HG03103 (cell line): ENCODE measurements at regions not wholly inside any gene's neighbourhood (a gene's known extent, or its start where the extent isn't known, plus 50 kb on each side); places are given as distances from the start of the nearest gene placed in this dataset.

Experiments used
- ATAC-seq: cut with Tn5 transposase; IDR thresholded peaks from one replicate; pipeline ENCODE4 v1.9.1; 2021; ENCODE audit warnings: low read depth; ENCODE audit not compliant: unreplicated experiment

- peak; percentile 97 for ATAC-seq
Measured at GRCh38 chr3:16048435-16049318, 125.8 kb upstream of the GALNT15 start.

- no peak for ATAC-seq
Measured at GRCh38 chr3:16050641-16051467, 123.6 kb upstream of the GALNT15 start.

GRCh38 chr3:16051691-16052090 lies 122.8 kb upstream of the GALNT15 start:
- no peak for ATAC-seq

GRCh38 chr3:16052964-16053363 lies 121.5 kb upstream of the GALNT15 start:
- ATAC-seq: no peak

- ATAC-seq: no peak
Measured at GRCh38 chr3:16053794-16054193, 120.7 kb upstream of the GALNT15 start.

GRCh38 chr3:16055606-16056211 lies 118.8 kb upstream of the GALNT15 start:
- ATAC-seq: no peak

GRCh38 chr3:16056217-16056616 lies 118.3 kb upstream of the GALNT15 start:
- no peak for ATAC-seq

- no peak for ATAC-seq
Measured at GRCh38 chr3:16058521-16058920, 116.0 kb upstream of the GALNT15 start.

- no peak for ATAC-seq
Measured at GRCh38 chr3:16059081-16059537, 115.4 kb upstream of the GALNT15 start.

- ATAC-seq: no peak
Measured at GRCh38 chr3:16059711-16060357, 114.6 kb upstream of the GALNT15 start.

GRCh38 chr3:16060358-16060852 lies 114.1 kb upstream of the GALNT15 start:
- no peak for ATAC-seq

GRCh38 chr3:16060945-16061344 lies 113.5 kb upstream of the GALNT15 start:
- no peak for ATAC-seq

GRCh38 chr3:16061491-16061890 lies 113.0 kb upstream of the GALNT15 start:
- no peak for ATAC-seq

- ATAC-seq: no peak
Measured at GRCh38 chr3:16063603-16064002, 110.9 kb upstream of the GALNT15 start.

- ATAC-seq: no peak
Measured at GRCh38 chr3:16064642-16065414, 109.7 kb upstream of the GALNT15 start.

GRCh38 chr3:16066545-16066944 lies 107.9 kb upstream of the GALNT15 start:
- ATAC-seq: no peak

- no peak for ATAC-seq
Measured at GRCh38 chr3:16066975-16067374, 107.5 kb upstream of the GALNT15 start.

GRCh38 chr3:16067837-16068471 lies 106.5 kb upstream of the GALNT15 start:
- no peak for ATAC-seq
